GM12873 (cell line): ENCODE measurements at regions not wholly inside any gene's neighbourhood (a gene's known extent, or its start where the extent isn't known, plus 50 kb on each side); places are given as distances from the start of the nearest gene placed in this dataset.

Experiments used
- TF ChIP-seq, protein P1 (sequence below): IDR thresholded peaks from 2 replicates; pipeline ENCODE4 v1.5.1; 2012; ENCODE audit warnings: low read depth, mild to moderate bottlenecking, moderate library complexity, low read length, control low read depth; ENCODE audit not compliant: insufficient read depth; ENCODE audit errors: missing control alignments

DNA sequence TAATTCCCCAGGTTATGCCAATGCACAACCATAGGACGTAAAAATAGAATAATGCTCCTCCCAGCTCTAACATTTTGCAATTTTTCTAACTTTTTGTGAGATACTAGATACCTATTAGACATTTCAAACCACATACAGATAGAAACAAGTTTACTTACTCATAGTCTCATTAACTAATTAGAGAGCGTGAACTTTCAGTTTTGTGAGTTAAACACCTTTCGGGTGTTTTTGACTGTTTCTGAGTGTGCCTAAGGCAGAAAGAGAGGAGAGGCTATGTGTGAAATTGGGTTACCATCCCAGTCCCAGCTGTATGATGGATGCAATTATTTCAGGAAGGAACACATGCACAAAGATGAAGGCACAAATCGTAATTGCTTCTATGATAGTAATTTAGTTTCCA is 300.4 kb upstream of the POU1F1 start:
- TF ChIP-seq, protein P1, sequence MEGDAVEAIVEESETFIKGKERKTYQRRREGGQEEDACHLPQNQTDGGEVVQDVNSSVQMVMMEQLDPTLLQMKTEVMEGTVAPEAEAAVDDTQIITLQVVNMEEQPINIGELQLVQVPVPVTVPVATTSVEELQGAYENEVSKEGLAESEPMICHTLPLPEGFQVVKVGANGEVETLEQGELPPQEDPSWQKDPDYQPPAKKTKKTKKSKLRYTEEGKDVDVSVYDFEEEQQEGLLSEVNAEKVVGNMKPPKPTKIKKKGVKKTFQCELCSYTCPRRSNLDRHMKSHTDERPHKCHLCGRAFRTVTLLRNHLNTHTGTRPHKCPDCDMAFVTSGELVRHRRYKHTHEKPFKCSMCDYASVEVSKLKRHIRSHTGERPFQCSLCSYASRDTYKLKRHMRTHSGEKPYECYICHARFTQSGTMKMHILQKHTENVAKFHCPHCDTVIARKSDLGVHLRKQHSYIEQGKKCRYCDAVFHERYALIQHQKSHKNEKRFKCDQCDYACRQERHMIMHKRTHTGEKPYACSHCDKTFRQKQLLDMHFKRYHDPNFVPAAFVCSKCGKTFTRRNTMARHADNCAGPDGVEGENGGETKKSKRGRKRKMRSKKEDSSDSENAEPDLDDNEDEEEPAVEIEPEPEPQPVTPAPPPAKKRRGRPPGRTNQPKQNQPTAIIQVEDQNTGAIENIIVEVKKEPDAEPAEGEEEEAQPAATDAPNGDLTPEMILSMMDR = no peak

DNA sequence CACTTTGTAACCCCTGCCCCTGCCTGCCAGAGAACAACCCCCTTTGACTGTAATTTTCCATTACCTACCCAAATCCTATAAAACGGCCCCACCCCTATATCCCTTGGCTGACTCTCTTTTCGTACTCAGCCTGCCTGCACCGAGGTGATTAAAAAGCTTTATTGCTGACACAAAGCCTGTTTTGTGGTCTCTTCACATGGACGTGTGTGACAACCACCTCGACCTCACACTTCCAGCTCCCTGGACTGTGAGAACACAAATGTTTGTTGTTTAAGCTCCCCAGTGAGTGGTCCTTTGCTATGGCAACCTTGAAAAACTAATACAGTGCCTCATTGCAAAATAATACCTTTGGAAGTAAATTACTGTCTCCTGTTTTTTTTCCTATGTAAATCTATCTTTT is 299.2 kb upstream of the POU1F1 start:
- TF ChIP-seq, protein P1 = no peak

DNA sequence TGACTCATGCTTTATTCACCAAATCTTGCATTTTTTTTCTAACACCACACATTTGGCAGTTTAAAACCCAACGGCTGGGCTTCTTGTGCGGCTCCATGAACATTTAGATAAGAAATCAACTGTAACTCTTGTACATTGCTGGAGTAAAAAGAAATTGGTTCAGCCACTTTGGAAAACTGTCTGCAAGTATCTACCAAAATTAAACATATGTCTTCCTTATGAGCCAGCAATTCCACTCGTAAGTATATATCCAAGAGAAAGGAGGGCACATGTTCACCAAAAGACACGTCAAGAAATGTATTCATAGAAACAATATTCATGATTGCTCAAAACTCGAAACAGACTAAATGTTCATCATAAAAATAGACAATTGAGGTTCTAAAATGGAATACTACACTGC is 291.9 kb upstream of the POU1F1 start:
- TF ChIP-seq, protein P1 = no peak

DNA sequence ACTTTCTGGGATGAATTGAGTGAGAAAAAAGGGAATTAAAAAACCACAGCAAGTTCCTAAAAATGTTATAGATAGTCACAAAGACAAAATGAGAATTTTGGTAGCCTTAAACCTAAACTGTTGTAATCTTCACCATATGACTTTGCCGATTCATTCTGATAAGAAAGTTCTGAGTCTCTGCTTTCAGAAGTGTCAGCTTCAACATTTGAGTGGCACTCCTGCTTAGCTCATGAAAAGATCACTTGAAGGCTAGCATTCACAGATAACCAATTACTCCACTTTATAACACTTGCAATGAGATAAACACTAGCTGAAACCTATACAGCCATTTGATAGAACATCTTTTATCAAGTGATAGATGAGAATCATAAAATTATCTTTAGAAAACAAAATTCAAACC is 288.1 kb upstream of the POU1F1 start:
- TF ChIP-seq, protein P1 = no peak

DNA sequence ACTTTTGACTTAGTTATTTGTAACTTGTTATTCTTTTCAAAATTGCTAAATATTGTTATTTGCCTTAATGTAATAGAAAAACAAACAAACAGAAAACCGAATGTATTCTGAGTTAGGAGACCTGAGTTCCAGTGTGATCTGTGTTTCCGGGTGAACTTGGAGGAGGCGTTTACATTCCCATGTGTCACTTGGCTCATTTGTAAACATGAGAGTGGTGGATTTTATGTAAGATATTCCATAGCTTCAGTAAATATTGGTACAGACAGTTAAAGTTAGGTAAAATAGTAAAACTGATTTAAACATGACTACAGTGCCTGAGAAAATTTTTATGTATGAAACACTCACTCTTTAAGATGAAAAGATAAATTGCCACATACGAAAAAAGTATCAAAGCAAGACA is 287.3 kb upstream of the POU1F1 start:
- TF ChIP-seq, protein P1 = no peak

DNA sequence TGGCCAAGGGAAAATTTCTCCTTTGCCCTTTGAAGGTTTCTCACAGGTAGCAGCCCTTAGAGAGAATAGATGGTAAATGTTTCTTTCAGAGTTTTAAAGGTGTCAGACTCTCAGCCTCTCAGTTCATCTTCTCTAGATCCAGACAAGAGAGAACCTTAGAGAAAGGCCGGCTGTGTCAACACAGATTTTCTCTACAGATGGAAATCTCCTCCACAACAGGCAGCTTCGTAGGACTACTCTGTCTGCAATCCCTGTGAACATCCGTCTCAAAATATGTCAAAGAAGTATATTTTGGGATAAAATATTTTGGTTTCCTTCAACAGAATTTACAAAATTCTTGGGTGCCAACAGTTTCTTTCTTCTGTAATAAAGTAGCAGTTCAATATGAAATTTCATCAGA is 282.1 kb upstream of the POU1F1 start:
- TF ChIP-seq, protein P1 = no peak

DNA sequence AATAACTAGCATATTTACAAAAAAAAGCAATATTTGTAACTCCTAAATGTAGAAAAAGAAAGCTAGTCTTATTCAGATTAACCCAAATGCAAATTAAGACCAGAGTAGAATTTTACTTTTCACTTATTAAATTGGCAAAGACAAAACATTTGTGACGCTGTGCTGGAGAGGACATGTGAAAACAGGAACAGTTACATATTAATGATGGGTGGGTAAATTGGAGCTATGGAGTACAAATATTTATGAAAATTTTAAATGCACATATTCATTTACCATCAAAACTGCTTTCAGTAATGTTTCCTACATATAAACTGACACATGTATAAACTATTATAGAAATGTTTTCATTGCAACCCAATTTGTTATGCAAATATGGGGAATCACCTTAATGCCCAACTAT is 278.9 kb upstream of the POU1F1 start:
- TF ChIP-seq, protein P1 = no peak

DNA sequence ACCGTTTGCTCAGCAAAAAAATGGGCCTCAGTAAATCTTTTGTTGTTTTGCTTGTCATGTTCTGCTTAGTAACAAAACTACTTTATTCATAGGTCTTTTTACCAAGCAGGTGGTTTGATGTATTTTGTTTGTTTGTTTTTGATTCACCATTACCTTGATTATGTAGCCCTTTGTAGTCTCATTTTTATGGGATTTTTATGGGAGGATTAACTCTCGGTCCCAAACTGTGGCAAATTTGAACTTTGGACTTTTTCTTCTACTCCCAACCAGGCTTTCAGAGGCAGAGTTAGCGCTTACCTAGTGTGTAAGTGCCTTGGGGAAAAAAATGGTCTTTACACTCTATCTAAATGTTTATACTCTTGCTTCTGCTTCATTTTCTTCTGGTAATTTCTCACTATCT is 276.7 kb upstream of the POU1F1 start:
- TF ChIP-seq, protein P1 = no peak
